Chondrocyte (in vitro differentiated cells): ENCODE measurements at regions not wholly inside any gene's neighbourhood (a gene's known extent, or its start where the extent isn't known, plus 50 kb on each side); places are given as distances from the start of the nearest gene placed in this dataset.

Experiments
- DNase-seq: peaks from one replicate; pipeline ENCODE4 v3.0.0; 2021; ENCODE audit warnings: mixed read lengths, low spot score
- H3K27ac Mint-ChIP-seq: one replicate; pipeline ENCODE4 v1.8.0; 2021; ENCODE audit warnings: mild to moderate bottlenecking, moderate library complexity, mixed read lengths; ENCODE audit not compliant: unreplicated experiment
- H3K27me3 Mint-ChIP-seq: 2 replicates; pipeline ENCODE4 v1.8.0; 2021; ENCODE audit warnings: low read depth, mixed read lengths
- H3K36me3 Mint-ChIP-seq: 2 replicates; pipeline ENCODE4 v1.8.0; 2021; ENCODE audit warnings: low read depth, mixed read lengths
- H3K4me1 Mint-ChIP-seq: 2 replicates; pipeline ENCODE4 v1.8.0; 2021; ENCODE audit warnings: low read depth, mild to moderate bottlenecking, mixed read lengths
- H3K4me3 Mint-ChIP-seq: one replicate; pipeline ENCODE4 v1.8.0; 2021; ENCODE audit warnings: mild to moderate bottlenecking, moderate library complexity, mixed read lengths; ENCODE audit not compliant: unreplicated experiment
- H3K9me3 Mint-ChIP-seq: 2 replicates; pipeline ENCODE4 v1.8.0; 2021; ENCODE audit warnings: low read depth, mixed read lengths
- CTCF ChIP-seq: fragments of 200-600 bp; sonication (generic); IDR thresholded peaks from 2 replicates; pipeline ENCODE4 v1.5.0; 2021; ENCODE audit warnings: antibody characterized with exemption, mild to moderate bottlenecking, moderate library complexity

- no peak for TF ChIP-seq CTCF
- Mint-ChIP-seq H3K9me3 (peaks cover 8% of the 10 kb centered on the region), H3K27me3 (no peaks in the 10 kb centered on the region), H3K27ac (no peak overlapping the region), H3K4me1 (peaks cover 31% of the 10 kb centered on the region), H3K36me3 (no peaks in the 10 kb centered on the region), H3K4me3 (no peak overlapping the region)
- DNase-seq = no peak
Measured at GRCh38 chr10:33524041-33524440, 189.6 kb upstream of the NRP1 start.

- Mint-ChIP-seq H3K27me3 (no peaks in the 10 kb centered on the region), H3K36me3 (no peaks in the 10 kb centered on the region), H3K4me3 (no peak overlapping the region), H3K4me1 (peaks cover 31% of the 10 kb centered on the region), H3K9me3 (peaks cover 8% of the 10 kb centered on the region), H3K27ac (no peak overlapping the region)
- no peak for TF ChIP-seq CTCF
- no peak for DNase-seq
Measured at GRCh38 chr10:33523236-33523792, 188.8 kb upstream of the NRP1 start.

- Mint-ChIP-seq H3K36me3 (no peaks in the 10 kb centered on the region), H3K27me3 (no peaks in the 10 kb centered on the region), H3K4me1 (peaks cover 31% of the 10 kb centered on the region), H3K9me3 (no peaks in the 10 kb centered on the region), H3K27ac (no peak overlapping the region), H3K4me3 (no peak overlapping the region)
- no peak for DNase-seq
- no peak for TF ChIP-seq CTCF
Measured at GRCh38 chr10:33521904-33522303, 187.4 kb upstream of the NRP1 start.

- no peaks in the 10 kb centered on the region for H3K27me3 Mint-ChIP-seq
- no peak for TF ChIP-seq CTCF
- DNase-seq = no peak
- H3K36me3 Mint-ChIP-seq = no peaks in the 10 kb centered on the region
- H3K27ac Mint-ChIP-seq = peak overlapping the region; percentile 49
- no peaks in the 10 kb centered on the region for H3K9me3 Mint-ChIP-seq
- no peak overlapping the region for H3K4me3 Mint-ChIP-seq
- peaks cover 31% of the 10 kb centered on the region for H3K4me1 Mint-ChIP-seq
Measured at GRCh38 chr10:33521062-33521461, 186.6 kb upstream of the NRP1 start.

- no peak for TF ChIP-seq CTCF
- H3K27me3 Mint-ChIP-seq = no peaks in the 10 kb centered on the region
- peaks cover 31% of the 10 kb centered on the region for H3K4me1 Mint-ChIP-seq
- DNase-seq = no peak
- no peaks in the 10 kb centered on the region for H3K36me3 Mint-ChIP-seq
- H3K4me3 Mint-ChIP-seq = no peak overlapping the region
- H3K9me3 Mint-ChIP-seq = no peaks in the 10 kb centered on the region
- H3K27ac Mint-ChIP-seq = peak overlapping the region; percentile 60
Measured at GRCh38 chr10:33520223-33520622, 185.8 kb upstream of the NRP1 start.
